ENCODE measurements at regions not wholly inside any gene's neighbourhood (a gene's known extent, or its start where the extent isn't known, plus 50 kb on each side); places are given as distances from the start of the nearest gene placed in this dataset.

DNA sequence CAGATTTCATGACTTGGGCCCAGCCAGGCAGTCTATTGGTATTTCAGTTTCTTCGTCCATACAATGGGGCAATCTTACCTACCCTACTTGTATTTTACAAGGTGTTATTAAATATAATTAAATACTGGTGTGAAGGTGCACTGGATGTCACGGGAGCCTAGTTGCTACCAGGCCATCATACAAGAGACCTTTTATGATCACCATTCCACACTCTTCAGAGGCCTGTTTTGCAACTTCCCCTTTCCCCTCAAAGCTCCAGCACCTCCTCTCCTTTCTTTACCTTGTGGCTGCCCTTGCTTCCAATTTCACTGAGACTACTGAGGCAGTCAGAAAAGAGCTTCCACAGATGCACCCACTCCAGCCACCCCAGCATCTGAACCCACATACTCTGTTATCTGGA is 93.8 kb upstream of the HELT start:
- TF ChIP-seq, protein P1, sequence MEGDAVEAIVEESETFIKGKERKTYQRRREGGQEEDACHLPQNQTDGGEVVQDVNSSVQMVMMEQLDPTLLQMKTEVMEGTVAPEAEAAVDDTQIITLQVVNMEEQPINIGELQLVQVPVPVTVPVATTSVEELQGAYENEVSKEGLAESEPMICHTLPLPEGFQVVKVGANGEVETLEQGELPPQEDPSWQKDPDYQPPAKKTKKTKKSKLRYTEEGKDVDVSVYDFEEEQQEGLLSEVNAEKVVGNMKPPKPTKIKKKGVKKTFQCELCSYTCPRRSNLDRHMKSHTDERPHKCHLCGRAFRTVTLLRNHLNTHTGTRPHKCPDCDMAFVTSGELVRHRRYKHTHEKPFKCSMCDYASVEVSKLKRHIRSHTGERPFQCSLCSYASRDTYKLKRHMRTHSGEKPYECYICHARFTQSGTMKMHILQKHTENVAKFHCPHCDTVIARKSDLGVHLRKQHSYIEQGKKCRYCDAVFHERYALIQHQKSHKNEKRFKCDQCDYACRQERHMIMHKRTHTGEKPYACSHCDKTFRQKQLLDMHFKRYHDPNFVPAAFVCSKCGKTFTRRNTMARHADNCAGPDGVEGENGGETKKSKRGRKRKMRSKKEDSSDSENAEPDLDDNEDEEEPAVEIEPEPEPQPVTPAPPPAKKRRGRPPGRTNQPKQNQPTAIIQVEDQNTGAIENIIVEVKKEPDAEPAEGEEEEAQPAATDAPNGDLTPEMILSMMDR (IDR thresholded peaks at IDR 0.05 in 8 of 11, conservative IDR thresholded peaks at IDR 0.05 in 3 of 11): no peak
- TF ChIP-seq POLR2A (IDR thresholded peaks at IDR 0.05): no peak
